ENCODE measurements at regions not wholly inside any gene's neighbourhood (a gene's known extent, or its start where the extent isn't known, plus 50 kb on each side); places are given as distances from the start of the nearest gene placed in this dataset.

DNA sequence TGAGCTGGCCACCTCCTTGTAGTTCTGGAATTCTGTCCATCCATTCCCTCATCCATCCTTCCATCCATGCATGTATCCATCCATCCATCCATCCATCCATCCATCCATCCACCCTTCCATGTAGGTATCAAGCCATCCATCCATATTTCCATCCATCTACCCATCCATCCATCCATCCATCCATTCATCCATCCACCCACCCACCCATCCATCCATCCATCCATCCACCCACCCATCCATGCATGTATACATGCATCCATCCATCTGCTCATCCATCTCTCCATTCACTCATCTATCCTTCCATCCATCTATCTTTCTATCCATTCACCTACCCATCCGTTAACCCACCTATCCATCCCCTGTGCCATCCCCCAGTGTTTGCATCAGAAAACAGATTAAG is 153.6 kb upstream of the STX18 start:
- Histone ChIP-seq H3K27me3 (ENCODE audit: insufficient read depth) (no peaks in the 10 kb centered on the region), H3K36me3 (replicated peaks in 1 of 2; ENCODE audit: control insufficient read depth in 1 of 2, insufficient read depth in 2 of 2, low read length in 1 of 2) (no peaks in the 10 kb centered on the region), H3K4me1 (ENCODE audit: control insufficient read depth in 1 of 2, insufficient read depth in 2 of 2, low read depth in 1 of 2, low read length in 1 of 2) (peaks cover 0 to 5% of the 10 kb centered on the region in 2 experiments; a peak in 1 of 4 replicates), H4K20me1 (ENCODE audit: insufficient read depth) (no peaks in the 10 kb centered on the region), H3K79me2 (ENCODE audit: insufficient read depth) (no peaks in the 10 kb centered on the region), H3F3A (replicated peaks; ENCODE audit: insufficient read depth) (no peaks in the 10 kb centered on the region), H2AFZ (ENCODE audit: low read depth) (no peak overlapping the region), H3K9me2 (no peaks in the 10 kb centered on the region), H3K4me2 (no peak overlapping the region), H3K9me3 (no peaks in the 10 kb centered on the region), H3K9ac (no peak overlapping the region), H3K4me3 (ENCODE audit: low read depth in 2 of 2, low read length in 1 of 2) (no peak overlapping the region), H3K27ac (ENCODE audit: low read depth in 2 of 2, low read length in 1 of 2) (no peak overlapping the region)
- POLR2A ChIA-PET: no interaction called here
- WGBS (ENCODE audit: low lambda C conversion rate): 65% methylated on average over 1 of the region's 1 CpG
- no peak for DNase-seq
- CTCF ChIA-PET: interaction anchor here (0.7 to 2.9 kb wide), 3 partner anchors 11 to 18 kb away, joined by 3 to 10 read pairs (median 7); no protein-coding TSS in a partner anchor
- no peak for TF ChIP-seq SMC3 (IDR thresholded peaks at IDR 0.05; ENCODE audit: low read depth, low read length)
- no peak for TF ChIP-seq RXRA (IDR thresholded peaks at IDR 0.05; ENCODE audit: borderline replicate concordance, low read depth)
- TF ChIP-seq GABPA (IDR thresholded peaks at IDR 0.05; ENCODE audit: low read depth): no peak
- no peak for TF ChIP-seq SIN3A (IDR thresholded peaks at IDR 0.05; ENCODE audit: borderline replicate concordance, low read depth, low read length)
- TF ChIP-seq, protein P1, sequence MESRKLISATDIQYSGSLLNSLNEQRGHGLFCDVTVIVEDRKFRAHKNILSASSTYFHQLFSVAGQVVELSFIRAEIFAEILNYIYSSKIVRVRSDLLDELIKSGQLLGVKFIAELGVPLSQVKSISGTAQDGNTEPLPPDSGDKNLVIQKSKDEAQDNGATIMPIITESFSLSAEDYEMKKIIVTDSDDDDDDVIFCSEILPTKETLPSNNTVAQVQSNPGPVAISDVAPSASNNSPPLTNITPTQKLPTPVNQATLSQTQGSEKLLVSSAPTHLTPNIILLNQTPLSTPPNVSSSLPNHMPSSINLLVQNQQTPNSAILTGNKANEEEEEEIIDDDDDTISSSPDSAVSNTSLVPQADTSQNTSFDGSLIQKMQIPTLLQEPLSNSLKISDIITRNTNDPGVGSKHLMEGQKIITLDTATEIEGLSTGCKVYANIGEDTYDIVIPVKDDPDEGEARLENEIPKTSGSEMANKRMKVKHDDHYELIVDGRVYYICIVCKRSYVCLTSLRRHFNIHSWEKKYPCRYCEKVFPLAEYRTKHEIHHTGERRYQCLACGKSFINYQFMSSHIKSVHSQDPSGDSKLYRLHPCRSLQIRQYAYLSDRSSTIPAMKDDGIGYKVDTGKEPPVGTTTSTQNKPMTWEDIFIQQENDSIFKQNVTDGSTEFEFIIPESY (IDR thresholded peaks at IDR 0.05; ENCODE audit: borderline replicate concordance, low read depth): no peak

DNA sequence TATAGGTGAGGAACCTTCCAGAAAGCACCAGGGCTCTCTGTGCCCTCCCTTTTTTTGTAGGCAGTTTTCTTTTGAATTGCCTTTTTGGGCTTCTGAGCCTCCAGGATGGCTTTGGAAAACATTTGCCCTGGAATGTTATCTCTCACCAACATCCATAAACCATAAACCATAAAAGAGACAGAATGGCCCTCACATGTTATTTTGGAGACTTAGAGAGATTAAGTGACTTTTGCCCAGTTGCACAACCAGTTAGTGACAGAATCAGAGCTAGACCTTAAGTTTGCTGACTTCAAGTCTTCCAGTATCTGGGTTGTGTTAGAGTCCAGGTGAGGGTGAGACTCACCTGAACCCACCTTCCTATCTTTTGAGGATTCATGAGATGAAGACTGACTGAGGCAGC is 153.0 kb upstream of the STX18 start:
- DNase-seq: no peak
- Histone ChIP-seq H3K9me2 (no peaks in the 10 kb centered on the region), H3K9ac (no peak overlapping the region), H3K4me3 (ENCODE audit: low read depth in 2 of 2, low read length in 1 of 2) (no peak overlapping the region), H3K9me3 (no peaks in the 10 kb centered on the region), H3K27ac (ENCODE audit: low read depth in 2 of 2, low read length in 1 of 2) (no peak overlapping the region), H2AFZ (ENCODE audit: low read depth) (no peak overlapping the region), H4K20me1 (ENCODE audit: insufficient read depth) (no peaks in the 10 kb centered on the region), H3K4me2 (no peak overlapping the region), H3K79me2 (ENCODE audit: insufficient read depth) (no peaks in the 10 kb centered on the region), H3K36me3 (replicated peaks in 1 of 2; ENCODE audit: control insufficient read depth in 1 of 2, insufficient read depth in 2 of 2, low read length in 1 of 2) (no peaks in the 10 kb centered on the region), H3F3A (replicated peaks; ENCODE audit: insufficient read depth) (no peaks in the 10 kb centered on the region), H3K27me3 (ENCODE audit: insufficient read depth) (no peaks in the 10 kb centered on the region), H3K4me1 (ENCODE audit: control insufficient read depth in 1 of 2, insufficient read depth in 2 of 2, low read depth in 1 of 2, low read length in 1 of 2) (peaks cover 0 to 5% of the 10 kb centered on the region in 2 experiments; a peak in 1 of 4 replicates)
- POLR2A ChIA-PET: no interaction called here
- TF ChIP-seq SIN3A (IDR thresholded peaks at IDR 0.05; ENCODE audit: borderline replicate concordance, low read depth, low read length) (no peak), TEAD4 (IDR thresholded peaks at IDR 0.05; ENCODE audit: borderline replicate concordance, insufficient read depth) (no peak)
- CTCF ChIA-PET: interaction anchor here (2.8 to 2.9 kb wide), 2 partner anchors 12 to 17 kb away, joined by 7 to 10 read pairs; no protein-coding TSS in a partner anchor

DNA sequence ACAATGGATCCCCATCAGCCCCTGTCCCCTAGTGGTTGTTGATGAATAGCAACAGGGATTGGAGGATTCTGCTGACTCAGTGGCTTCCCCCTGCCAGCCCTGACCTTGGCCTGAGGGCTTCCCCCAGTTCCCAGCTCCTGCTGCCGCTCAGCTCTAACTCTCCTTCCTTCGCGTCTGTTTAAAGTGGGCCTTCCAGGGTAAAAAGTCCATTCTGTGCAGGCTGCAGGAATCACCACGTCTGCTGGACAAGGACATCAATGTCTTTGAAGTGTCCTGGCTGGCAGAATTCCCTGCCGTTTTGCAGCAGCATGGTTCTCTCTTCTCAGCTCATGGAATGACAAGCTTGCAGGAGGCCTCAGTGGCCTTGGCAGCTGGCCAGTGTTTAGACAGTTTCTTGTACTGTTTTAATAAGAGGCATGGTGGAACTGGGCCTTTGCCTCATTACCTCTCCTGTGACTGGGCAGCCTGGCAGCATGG is 152.5 kb upstream of the STX18 start:
- Histone ChIP-seq H3K4me1 (ENCODE audit: control insufficient read depth in 1 of 2, insufficient read depth in 2 of 2, low read depth in 1 of 2, low read length in 1 of 2) (peaks cover 0 to 5% of the 10 kb centered on the region in 2 experiments; a peak in 1 of 4 replicates), H3K36me3 (replicated peaks in 1 of 2; ENCODE audit: control insufficient read depth in 1 of 2, insufficient read depth in 2 of 2, low read length in 1 of 2) (no peaks in the 10 kb centered on the region), H2AFZ (ENCODE audit: low read depth) (no peak overlapping the region), H3K27me3 (ENCODE audit: insufficient read depth) (no peaks in the 10 kb centered on the region), H3K79me2 (ENCODE audit: insufficient read depth) (no peaks in the 10 kb centered on the region), H3K9me3 (no peaks in the 10 kb centered on the region), H3K4me2 (no peak overlapping the region), H3F3A (replicated peaks; ENCODE audit: insufficient read depth) (no peaks in the 10 kb centered on the region), H3K9ac (no peak overlapping the region), H4K20me1 (ENCODE audit: insufficient read depth) (no peaks in the 10 kb centered on the region), H3K27ac (ENCODE audit: low read depth in 2 of 2, low read length in 1 of 2) (no peak overlapping the region), H3K4me3 (ENCODE audit: low read depth in 2 of 2, low read length in 1 of 2) (no peak overlapping the region), H3K9me2 (no peaks in the 10 kb centered on the region)
- TF ChIP-seq, protein P2, sequence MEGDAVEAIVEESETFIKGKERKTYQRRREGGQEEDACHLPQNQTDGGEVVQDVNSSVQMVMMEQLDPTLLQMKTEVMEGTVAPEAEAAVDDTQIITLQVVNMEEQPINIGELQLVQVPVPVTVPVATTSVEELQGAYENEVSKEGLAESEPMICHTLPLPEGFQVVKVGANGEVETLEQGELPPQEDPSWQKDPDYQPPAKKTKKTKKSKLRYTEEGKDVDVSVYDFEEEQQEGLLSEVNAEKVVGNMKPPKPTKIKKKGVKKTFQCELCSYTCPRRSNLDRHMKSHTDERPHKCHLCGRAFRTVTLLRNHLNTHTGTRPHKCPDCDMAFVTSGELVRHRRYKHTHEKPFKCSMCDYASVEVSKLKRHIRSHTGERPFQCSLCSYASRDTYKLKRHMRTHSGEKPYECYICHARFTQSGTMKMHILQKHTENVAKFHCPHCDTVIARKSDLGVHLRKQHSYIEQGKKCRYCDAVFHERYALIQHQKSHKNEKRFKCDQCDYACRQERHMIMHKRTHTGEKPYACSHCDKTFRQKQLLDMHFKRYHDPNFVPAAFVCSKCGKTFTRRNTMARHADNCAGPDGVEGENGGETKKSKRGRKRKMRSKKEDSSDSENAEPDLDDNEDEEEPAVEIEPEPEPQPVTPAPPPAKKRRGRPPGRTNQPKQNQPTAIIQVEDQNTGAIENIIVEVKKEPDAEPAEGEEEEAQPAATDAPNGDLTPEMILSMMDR (IDR thresholded peaks at IDR 0.05): peak; percentile 38
- TF ChIP-seq SIN3A (IDR thresholded peaks at IDR 0.05; ENCODE audit: borderline replicate concordance, low read depth, low read length): no peak
- ChIA-PET CTCF (interaction anchor here (1.0 to 2.9 kb wide), 5 partner anchors 10 to 206 kb away, joined by 3 to 10 read pairs (median 5); no protein-coding TSS in a partner anchor), POLR2A (no interaction called here)
- 80% methylated on average over 5 of the region's 5 CpGs for WGBS (ENCODE audit: low lambda C conversion rate)
- DNase-seq: peak; percentile 30

All from SK-N-SH (cell line).